ENCODE measurements at regions not wholly inside any gene's neighbourhood (a gene's known extent, or its start where the extent isn't known, plus 50 kb on each side); places are given as distances from the start of the nearest gene placed in this dataset.

DNA sequence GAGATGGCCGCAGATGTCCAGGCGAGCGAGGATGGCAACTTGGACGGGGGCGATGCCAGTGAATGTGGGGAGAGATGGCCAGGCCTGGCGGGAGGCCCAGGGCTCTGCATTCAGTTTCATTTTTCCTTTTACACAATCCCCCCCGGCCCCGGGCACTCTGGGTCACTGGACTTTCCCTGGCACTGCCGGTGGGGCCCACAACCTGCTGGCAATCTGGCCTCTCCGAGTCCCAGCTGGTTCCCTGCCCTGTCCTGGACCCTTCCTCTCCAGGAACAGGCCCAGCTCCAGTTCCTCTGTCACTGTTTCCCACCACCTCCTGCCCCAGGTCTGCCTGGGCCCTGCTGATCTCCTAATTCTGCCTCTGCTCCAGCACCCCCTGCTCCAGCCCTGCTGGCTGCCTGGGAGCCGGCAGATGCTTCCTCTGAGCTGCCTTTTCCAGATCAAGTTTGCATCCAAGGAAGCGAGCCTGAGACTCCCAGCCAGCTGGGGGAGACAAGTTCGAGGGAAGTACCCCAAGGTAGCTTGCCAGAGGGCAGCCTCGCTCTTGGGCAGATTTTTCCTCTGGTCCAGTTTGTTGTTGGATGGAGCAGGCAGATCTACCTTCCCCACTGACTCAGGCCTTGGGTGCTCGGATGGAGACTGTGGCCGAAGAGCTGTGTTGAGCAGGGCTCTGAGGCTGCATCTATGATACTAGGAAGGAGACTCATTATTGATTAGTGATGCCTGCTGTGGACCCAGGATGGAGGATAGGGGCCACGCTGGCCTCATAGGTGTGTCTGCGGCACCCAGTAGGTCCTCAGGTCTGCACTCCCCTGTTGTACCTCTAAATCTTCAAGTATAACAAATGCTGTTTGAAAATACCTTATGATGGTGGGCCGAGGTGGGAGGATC is 83.2 kb downstream of the CEBPB start:
- DNase-seq = no peak

DNA sequence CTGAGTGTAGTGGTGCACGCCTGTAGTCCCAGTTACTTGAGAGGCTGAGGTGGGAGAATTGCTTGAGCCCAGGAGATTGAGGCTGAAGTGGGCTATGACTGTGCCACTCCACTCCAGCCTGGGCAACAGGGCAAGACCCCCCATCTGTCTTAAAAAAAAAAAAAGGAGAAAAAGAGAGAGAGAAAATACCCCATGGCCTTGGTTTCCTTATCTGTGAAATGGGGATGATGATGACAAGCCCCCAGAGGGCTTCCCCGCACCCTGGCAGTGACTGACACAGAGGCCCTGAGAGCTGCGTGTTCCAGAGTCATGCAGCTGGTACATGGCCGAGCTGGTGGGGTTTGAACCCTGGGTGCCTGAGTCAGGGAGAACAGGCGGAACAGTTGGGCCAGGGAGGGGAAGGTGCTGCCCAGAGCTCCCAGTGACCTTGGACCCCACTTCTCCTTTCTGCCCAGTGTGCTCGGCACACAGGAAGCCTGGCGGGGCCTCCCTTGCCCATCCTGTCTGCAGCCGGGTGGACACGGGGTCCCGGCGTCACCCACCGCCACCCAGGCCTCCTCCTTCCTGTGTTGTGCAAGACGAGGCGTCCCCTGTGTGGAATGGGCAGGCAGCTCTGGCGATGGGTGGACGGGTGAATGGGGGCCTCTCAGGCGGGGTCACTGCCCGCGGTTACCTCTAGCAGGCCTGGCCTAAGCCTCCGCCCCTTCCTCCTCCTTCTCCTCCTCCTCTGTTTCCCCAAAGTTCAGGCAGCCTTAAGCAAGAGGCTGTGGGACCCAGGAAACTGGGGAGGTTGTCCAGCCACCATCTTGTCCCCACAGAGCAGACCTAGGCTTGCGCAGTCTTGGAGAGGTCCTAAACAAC is 84.2 kb downstream of the CEBPB start:
- no peak for DNase-seq

DNA sequence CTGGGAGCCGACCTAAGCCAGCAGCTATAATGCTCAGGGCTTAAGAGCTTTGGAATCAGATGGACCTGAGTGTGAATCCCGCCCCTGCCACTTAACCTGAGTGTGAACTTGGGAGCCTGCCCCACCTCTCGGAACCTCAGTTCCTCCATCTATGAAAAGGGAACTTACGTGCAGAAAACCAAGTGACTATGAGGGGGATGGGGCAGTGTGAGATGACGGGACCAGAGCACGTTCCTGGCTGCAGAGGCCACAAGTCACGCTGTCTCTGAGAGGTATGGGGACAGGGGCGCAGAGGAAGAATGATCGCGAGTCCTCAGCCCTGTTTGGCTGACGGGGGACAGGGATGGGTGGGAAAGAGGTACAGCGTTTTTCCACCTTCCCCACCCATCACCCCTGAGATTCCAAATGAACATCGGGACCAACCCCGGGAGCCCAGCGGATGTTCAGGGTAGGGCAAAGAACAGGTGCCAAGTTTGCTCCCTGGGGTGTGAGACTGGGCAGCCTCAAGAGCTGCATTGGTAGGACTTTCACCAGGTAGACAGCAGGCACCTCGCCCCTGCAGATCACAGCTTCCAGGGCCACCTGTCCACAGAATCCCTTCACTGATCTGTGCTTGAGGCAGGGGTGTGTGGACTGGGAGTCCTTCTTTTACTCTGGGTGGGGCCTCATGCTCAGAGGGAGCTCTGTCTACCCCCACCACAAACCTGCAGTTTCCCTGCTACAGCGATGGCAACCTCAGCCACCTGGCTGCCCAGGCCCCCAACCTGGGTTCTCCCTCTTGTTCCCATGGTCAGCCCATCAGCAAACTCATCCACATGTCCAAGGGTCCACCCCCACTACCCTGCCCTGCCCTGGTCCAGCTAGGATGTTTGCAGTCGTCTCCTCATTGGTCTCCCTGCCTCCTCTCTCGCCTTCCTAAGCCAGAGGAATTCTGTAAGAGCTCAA is 85.8 kb downstream of the CEBPB start:
- DNase-seq = no peak

DNA sequence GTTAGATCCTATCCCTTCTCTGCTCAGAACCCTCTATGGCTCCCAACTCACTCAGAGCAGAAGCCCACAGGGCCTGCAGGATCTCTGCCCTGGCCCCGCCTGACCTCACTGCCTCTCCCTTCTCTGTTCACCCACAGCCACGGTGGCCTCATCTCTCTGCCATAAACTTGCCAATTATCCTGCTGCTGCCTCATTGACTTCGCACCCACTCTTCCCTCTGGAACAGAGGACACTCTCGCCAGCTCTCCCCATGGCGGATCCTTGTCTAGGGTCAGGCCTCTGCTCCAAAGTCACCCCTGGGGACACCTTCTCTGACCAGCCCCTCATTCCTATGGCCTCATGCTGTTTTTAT is 86.4 kb downstream of the CEBPB start:
- DNase-seq = no peak

DNA sequence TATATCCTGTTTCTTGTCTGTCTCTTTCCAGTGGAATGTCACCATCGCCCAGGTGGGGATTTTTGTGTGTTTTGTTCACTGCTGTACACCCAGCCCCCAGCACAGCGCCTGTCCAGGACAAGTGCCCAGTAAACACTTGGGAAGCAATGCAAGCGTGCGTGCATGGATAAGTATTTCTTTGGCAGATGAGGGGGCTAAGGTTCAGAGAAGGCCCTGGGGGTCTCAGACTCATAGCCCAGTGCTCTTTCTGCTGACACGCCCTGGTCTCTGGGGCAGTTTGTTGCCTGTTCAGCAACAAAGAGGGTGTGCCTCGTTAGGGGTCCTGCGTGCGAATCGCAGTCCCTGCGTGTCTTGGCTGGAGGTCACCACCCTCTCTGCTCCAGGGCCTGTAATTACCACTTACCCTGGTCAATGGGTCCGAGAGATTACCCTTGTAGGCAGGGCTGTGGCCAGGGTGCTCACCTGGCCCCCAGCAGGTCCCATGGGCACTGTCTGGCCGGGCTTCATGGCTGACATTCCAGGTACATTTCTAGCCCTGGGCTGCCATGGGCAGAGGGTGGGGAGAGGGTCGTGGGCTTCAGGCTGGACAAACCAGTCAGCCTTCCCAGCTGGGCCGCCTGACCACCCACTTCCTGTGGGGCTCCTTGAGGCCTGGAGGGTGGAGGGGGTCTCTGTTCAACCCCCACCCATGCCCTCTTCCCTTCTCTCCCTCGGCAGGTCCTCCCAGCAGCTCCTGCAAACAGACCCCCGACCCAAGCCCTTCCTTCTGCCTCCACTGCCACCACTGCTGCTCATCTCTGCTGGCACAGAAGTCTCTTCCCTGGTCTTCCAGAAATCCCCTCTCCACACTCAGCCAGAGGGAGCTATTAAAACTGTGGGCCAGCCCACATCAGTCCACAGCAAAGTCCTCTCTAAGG is 87.1 kb downstream of the CEBPB start:
- DNase-seq = no peak

DNA sequence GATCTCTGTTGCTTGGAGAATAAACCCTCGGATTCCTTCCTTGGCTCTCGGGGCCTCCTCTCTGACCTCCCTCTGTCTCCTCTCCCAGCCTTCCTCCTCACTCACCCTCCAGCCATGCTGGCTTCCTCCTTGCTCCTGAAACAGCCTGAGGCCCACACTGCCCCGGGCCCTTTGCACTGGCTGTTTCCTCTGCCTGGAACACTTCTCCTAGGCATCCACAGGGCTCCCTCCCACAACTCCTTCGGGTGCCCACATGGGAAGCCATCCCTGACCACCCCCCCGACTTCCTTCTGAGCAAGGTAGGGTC is 87.7 kb downstream of the CEBPB start:
- DNase-seq = no peak

DNA sequence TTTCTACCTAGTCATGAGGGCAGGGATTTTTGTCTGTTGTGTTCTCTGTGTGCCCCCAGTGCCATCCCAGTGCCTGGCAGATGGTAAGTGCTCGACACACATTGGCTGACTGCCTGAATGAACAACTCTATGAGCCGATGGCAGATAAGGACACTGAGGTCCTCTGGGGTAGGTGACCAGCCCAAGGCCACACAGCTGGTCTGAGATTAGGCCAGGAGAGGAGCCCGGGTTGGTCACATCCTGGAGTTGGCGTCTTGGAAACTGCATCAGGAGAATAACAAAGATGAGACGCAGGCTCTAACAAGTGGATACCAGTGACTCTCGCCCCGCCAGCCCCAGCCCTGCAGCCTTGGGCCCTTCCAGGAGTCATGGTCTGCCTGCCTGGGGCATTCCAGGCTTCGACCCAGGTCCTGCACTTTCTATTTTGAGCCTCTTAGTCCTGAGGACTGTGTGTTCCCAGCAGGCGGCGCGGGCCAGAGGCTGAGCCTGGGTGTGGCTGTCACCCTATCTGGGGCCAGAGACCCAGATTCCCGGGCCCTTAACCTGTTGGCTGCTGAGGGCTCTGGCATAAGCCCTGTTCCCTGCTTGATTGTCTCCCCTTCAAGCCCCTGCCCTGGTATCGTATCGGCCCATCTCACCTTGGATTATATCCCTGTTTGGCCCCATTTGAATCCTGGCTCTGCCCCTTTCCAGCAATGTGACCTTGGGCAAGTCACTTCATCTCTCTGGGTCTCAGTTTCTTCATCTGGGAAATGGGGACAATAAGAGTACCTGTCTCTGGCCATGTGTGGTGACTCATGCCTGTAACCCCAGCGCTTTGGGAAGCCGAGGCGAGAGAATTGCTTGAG is 88.3 kb downstream of the CEBPB start:
- DNase-seq = no peak

DNA sequence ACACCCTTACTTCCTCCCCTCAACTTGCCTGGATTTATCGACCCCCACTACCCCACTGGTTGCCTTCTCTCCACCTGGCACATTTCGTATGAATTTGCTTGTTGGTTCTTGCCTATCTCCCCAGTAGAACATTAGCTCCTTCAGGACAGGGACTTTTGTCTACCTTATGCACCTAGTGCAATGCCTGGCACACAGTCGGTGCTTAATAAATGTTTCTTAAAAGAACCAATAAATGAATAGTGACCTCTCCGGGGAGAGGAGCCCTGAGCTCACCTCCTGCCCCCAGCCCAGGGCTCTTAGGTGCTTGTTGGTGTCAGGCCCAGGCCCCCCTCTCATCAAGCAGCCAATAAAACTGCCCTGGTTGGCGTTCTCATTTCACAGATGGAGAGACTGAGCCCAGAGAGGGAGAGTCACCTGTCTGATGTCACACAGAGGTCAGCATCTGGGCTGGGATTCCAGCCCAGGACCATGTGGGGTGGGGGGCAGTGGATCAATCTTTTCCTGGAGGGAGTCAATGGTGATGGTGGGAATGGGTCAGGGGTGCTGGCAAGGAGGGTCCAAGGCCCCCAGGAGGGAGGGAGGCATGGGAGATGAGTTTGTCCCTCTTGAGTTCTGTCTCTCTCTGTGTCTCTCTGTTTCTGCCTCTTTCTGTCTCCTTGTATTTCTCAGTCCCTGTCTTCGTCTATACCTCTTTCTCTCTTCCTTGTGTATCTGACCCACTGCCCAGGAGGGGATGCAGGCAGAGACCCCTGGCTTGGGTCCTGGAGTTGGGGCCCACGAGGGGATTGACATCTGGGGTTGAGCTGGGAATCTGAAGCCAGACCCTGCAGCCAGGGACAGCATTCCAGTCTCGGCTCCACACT is 89.6 kb downstream of the CEBPB start:
- no peak for DNase-seq

DNA sequence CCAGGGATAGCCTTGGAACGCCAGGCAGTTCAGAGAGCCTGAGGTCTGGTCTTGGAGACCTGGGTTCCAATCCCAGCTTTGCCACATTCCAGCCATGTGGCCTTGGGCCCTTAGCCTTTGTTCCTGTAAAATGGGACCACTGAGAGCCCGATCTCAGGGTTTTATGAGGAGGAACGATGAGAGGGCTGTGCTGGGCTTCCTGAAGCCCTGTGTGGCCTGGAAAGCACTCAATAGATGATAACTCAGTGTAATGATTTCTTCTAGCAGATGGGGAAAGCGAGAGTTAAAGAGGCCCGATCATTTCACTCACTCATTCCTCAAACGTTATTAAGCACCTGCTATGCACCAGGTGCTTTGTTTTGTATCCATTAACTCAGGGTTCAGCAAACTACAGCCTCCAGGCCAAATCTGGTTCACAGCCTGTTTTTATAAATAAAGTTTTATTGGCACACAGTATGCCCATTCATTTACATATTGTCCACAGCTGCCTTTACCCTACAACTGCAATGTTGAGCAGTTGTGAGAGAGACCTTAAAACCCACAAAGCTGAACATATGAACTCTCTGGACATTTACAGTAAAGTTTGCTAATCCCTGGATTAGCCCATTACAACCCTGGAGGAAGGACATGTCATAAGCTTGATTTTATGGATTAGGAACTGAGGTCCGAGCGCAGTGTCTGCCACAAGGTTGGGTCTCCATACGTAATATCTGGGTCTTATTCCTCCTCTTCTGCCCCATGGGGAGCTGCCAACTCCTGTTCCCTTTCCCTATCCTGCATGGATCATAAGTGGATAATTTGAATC is 90.4 kb downstream of the CEBPB start:
- DNase-seq = no peak

DNA sequence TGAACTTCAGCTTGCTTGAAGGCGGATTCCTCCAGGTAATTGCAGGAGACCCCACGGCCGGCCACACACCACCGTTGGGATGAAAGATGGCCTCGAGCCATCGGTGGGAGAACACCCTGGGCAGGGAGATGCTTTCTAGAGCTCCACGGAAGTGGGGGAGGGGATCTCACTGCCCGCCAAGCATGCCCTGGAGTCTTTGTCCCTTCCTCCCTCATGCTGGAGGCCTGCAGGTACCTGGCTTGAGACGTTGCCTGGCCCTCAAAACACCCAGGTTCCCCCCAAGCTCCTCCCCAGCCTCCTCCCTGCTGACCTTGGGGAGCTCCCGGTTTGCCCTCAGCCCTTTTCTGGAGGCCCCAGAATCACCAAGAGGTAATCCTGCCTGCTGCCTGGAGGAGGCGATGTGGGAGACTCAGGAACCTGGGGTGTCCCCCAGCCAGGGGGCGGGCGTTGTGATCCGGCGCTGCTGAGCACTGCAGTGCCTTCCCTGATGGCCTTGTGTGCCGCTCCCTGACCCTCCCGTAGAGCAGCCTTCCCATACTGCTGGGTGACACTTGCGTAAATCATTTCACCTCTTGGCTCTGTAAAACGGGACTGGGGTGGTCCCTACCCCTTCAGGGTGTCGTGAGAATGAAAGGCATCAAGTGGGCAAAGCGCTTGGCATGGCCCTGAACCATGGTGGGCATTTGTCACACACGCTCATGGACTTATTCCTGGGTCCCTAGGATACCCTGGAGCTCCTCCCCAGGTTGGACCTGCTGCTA is 91.4 kb downstream of the CEBPB start:
- DNase-seq = no peak

DNA sequence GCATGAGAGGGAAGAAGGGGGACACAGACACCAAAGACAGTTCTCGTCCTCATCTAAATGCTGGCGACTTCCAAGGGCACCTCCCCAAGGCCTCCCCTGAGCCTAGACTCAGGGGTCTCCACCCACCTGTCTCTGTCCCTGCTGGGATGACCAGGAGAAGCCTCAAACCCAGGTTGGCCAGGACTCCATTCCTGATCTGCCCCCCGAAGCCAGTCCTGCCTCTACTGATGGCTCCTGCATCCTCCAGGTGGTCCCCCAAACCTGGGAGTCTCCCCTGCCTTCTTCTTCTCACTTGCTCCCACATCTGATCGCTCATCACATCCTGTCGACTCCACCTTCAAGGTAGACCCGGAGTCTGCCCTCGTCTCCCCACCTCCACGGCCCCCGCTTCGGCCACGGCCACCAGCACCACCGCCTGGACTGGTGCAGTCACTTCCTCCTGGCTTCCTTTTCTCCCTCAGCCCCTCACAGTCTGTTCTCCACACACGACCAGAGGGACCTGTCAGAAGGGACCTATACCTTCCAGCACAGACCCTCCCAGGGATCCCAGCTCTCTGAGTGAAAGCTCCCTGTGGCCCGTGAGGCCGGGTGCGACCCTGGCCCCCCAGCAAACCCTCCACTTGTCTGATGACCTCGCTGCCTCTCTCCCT is 92.1 kb downstream of the CEBPB start:
- DNase-seq = no peak

DNA sequence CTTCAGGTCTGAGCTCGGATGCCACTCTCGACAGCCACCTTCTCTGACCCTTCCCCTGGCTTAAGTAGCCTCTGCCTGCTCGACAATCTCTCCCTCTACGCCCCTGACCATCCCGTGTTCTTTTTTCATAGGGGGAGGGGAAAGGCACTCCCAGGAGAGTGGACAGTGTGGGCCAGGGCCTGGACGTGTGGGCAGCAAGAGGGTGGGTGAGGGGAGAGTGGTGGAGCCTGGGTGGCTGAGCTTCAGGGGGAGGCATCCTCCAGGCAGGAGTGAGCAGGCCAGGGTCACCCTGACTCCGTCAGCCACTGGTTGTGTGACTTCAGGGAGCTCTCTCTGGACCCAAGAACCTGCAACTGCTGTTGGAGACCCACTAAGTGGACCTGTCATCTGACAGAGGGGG is 92.7 kb downstream of the CEBPB start:
- DNase-seq = no peak

DNA sequence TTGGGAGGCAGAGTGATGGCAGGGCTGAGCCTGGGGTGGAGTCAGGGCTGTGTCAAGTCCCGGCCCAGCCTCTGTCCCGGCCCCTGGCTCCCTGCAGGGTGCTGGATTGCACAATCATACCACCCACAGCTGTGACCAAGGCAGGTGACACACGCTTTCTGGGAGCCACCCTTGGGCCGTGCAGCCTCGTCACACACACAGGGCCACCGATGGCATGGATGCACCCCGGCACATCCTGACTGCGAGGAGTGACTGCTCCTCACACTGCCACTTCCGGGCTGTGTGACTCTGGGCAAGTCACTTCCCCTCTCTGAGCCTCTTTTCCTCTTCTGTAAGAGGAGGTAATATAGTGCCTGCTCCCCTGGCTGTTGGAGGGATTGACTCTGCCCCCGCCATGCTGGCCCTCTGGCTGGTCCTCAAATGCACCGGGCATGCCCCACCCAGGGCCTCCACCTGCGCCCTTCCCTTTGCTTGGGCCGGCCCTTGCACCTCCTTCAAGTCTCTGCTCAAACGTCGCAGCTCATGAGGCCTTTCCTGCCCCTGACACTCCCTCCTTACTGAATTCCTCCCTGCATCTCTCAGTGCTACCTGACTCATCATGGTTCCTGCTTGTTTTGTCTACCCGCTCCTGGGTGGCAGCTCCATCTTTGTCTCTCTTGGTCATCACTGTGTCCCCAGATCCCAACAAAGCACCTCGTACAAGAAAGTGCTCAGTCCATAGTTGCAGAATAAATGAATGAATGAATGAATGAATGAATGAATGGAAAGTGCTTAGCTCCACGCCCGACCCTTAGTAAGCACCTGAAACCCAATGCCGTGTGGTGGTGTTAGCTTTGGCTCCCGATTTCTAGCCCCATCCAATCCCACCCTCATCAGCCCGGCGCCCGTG is 93.5 kb downstream of the CEBPB start:
- no peak for DNase-seq

DNA sequence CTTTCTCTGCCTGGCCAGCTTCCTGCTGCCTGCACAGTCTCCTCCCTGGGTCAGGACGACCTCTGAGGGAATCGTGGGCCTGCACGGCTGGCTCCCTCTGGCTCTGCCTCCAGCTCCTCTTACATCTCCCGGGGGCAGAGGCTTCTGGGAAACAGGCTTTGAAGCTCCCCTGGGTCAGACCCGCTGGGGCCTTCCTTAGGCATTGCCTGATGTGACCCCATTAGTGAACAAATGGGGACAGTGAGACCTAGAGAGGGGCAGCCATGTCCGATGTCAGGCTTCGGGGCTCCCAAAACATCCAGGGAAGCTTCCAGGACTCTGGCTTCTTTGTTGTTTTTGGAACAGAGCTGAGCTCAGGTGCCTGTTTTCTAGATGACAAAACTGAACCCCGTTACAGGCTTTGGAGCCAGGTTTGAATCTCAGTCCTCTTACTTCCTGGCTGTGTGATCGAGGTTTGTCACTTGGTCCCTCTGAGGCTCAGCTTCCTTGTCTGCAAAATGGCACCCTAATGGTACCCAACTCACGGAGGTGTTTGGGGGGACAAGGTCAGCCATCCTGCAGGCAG is 94.3 kb downstream of the CEBPB start:
- DNase-seq = no peak

DNA sequence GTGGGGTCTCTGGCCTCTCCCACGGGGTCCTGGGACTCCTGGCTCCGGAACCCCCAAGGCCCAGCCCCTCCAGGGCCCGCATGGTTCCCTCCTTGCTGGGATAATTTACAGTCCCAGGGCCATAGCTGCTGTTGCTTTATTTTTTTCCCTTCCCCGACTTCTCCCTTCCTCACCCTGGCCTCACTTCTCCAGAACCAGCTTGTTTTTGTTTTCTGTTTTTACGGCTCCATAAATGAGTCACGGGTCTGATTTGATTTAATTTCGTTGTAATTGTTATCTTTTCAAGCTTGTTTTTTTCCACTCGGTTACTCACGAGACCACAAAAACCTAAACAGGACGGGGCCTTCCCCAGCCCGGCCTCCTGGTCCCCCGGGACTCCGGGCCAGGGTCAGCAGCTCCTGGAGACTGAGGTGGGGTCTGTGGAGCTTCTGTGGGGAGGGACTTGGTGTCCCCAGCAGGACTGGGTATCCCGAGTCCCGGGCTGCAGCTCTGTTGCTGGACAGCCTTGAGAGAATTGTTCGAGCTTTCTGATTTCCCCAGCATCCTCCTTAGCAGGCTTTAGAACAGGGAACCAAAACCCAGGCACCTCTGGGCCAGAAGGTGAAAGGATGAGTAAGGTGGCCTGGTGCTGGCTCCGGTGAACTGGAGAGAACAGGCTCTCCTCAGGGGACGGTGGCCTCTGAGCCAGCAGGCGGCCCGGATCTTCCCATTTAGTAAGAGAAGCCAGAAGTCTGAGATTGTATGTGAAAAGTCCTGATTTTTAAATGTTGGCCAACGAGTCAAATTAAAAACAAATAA is 94.9 kb downstream of the CEBPB start:
- no peak for DNase-seq

DNA sequence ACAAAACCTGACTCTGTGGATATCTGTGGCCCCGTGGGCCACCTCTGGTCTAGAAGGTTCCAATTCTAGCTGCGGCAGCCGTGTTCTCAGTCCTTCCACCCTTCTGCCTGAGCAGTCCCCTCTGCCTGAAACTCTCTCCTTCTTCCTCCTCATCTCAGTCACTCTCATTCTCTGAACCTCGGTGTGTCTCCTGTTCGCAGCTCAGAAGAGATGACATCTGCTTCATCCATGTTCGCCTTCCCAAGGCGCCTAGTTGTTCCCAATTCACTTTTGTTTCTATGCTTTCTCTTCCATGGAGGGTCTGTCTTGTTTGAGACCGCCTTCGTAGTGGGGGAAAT is 95.5 kb downstream of the CEBPB start:
- DNase-seq = no peak
